ENCODE measurements at regions not wholly inside any gene's neighbourhood (a gene's known extent, or its start where the extent isn't known, plus 50 kb on each side); places are given as distances from the start of the nearest gene placed in this dataset.

- Mint-ChIP-seq H3K27ac (no peak overlapping the region), H3K27me3 (no peaks in the 10 kb centered on the region), H3K4me3 (no peak overlapping the region), H3K4me1 (no peaks in the 10 kb centered on the region), H3K9me3 (peaks cover 3% of the 10 kb centered on the region), H3K36me3 (ENCODE audit: low read depth) (no peaks in the 10 kb centered on the region)
- ChIA-PET CTCF (no interaction called here), POLR2A (no interaction called here)
- no peak for DNase-seq
Measured at GRCh38 chr6:81643156-81643555, 109.3 kb downstream of the TENT5A start.

- Mint-ChIP-seq H3K4me3 (no peak overlapping the region), H3K36me3 (ENCODE audit: low read depth) (no peaks in the 10 kb centered on the region), H3K9me3 (peaks cover 3% of the 10 kb centered on the region), H3K4me1 (no peaks in the 10 kb centered on the region), H3K27ac (no peak overlapping the region), H3K27me3 (no peaks in the 10 kb centered on the region)
- ChIA-PET POLR2A (no interaction called here), CTCF (no interaction called here)
- no peak for DNase-seq
Measured at GRCh38 chr6:81640891-81641290, 111.6 kb downstream of the TENT5A start.

- H3K4me3 Mint-ChIP-seq = no peak overlapping the region
- ChIA-PET POLR2A (no interaction called here), CTCF (no interaction called here)
- no peaks in the 10 kb centered on the region for H3K27me3 Mint-ChIP-seq
- H3K4me1 Mint-ChIP-seq = no peaks in the 10 kb centered on the region
- no peaks in the 10 kb centered on the region for H3K36me3 Mint-ChIP-seq (ENCODE audit: low read depth)
- peaks cover 3% of the 10 kb centered on the region for H3K9me3 Mint-ChIP-seq
- no peak overlapping the region for H3K27ac Mint-ChIP-seq
- no peak for DNase-seq
Measured at GRCh38 chr6:81640126-81640525, 112.4 kb downstream of the TENT5A start.

GRCh38 chr6:81638366-81638765 lies 114.1 kb downstream of the TENT5A start:
- Mint-ChIP-seq H3K4me1 (no peaks in the 10 kb centered on the region), H3K9me3 (peaks cover 3% of the 10 kb centered on the region), H3K27ac (no peak overlapping the region), H3K27me3 (no peaks in the 10 kb centered on the region), H3K36me3 (ENCODE audit: low read depth) (no peaks in the 10 kb centered on the region), H3K4me3 (no peak overlapping the region)
- CTCF ChIA-PET = no interaction called here
- no peak for DNase-seq
- POLR2A ChIA-PET = no interaction called here

- Mint-ChIP-seq H3K36me3 (ENCODE audit: low read depth) (no peaks in the 10 kb centered on the region), H3K27ac (no peak overlapping the region), H3K4me3 (no peak overlapping the region), H3K9me3 (no peaks in the 10 kb centered on the region), H3K27me3 (no peaks in the 10 kb centered on the region), H3K4me1 (no peaks in the 10 kb centered on the region)
- POLR2A ChIA-PET = no interaction called here
- no peak for DNase-seq
- CTCF ChIA-PET = no interaction called here
Measured at GRCh38 chr6:81636930-81637568, 115.4 kb downstream of the TENT5A start.

- H3K9me3 Mint-ChIP-seq = peaks cover 10% of the 10 kb centered on the region
Measured at GRCh38 chr6:81634155-81634880, 118.2 kb downstream of the TENT5A start.

GRCh38 chr6:81633391-81633790 lies 119.1 kb downstream of the TENT5A start:
- Mint-ChIP-seq H3K4me3 (no peak overlapping the region), H3K27ac (no peak overlapping the region), H3K4me1 (no peaks in the 10 kb centered on the region), H3K27me3 (no peaks in the 10 kb centered on the region), H3K36me3 (ENCODE audit: low read depth) (no peaks in the 10 kb centered on the region), H3K9me3 (peaks cover 10% of the 10 kb centered on the region)
- ChIA-PET POLR2A (no interaction called here), CTCF (no interaction called here)
- DNase-seq = no peak

More at GRCh38 chr6:81634155-81634880, 118.2 kb downstream of the TENT5A start:
- H3K36me3 Mint-ChIP-seq (ENCODE audit: low read depth) = no peaks in the 10 kb centered on the region
- no peaks in the 10 kb centered on the region for H3K27me3 Mint-ChIP-seq
- H3K4me1 Mint-ChIP-seq = no peaks in the 10 kb centered on the region
- POLR2A ChIA-PET = no interaction called here
- no peak overlapping the region for H3K27ac Mint-ChIP-seq
- no peak for DNase-seq
- no peak overlapping the region for H3K4me3 Mint-ChIP-seq
- CTCF ChIA-PET = no interaction called here

- no peak overlapping the region for H3K4me3 Mint-ChIP-seq
- H3K27me3 Mint-ChIP-seq = no peaks in the 10 kb centered on the region
- H3K36me3 Mint-ChIP-seq (ENCODE audit: low read depth) = no peaks in the 10 kb centered on the region
- no peak overlapping the region for H3K27ac Mint-ChIP-seq
- H3K9me3 Mint-ChIP-seq = peaks cover 10% of the 10 kb centered on the region
- POLR2A ChIA-PET = no interaction called here
- DNase-seq = no peak
- CTCF ChIA-PET = interaction anchor here (0.5 kb wide), 1 partner anchor 37 kb away, joined by 5 read pairs; no protein-coding TSS in a partner anchor
- H3K4me1 Mint-ChIP-seq = no peaks in the 10 kb centered on the region
Measured at GRCh38 chr6:81630719-81631118, 121.8 kb downstream of the TENT5A start.

- H3K27me3 Mint-ChIP-seq = no peaks in the 10 kb centered on the region
- H3K4me3 Mint-ChIP-seq = no peak overlapping the region
- ChIA-PET POLR2A (no interaction called here), CTCF (interaction anchor here (1.1 kb wide), 1 partner anchor 992 kb away, joined by 3 read pairs; no protein-coding TSS in a partner anchor)
- DNase-seq = no peak
- H3K27ac Mint-ChIP-seq = no peak overlapping the region
- no peaks in the 10 kb centered on the region for H3K9me3 Mint-ChIP-seq
- no peaks in the 10 kb centered on the region for H3K4me1 Mint-ChIP-seq
- H3K36me3 Mint-ChIP-seq (ENCODE audit: low read depth) = no peaks in the 10 kb centered on the region
Measured at GRCh38 chr6:81625216-81625615, 127.3 kb downstream of the TENT5A start.

- DNase-seq = no peak
- Mint-ChIP-seq H3K27ac (no peak overlapping the region), H3K9me3 (no peaks in the 10 kb centered on the region), H3K4me1 (no peaks in the 10 kb centered on the region), H3K4me3 (no peak overlapping the region), H3K36me3 (ENCODE audit: low read depth) (no peaks in the 10 kb centered on the region), H3K27me3 (no peaks in the 10 kb centered on the region)
- ChIA-PET POLR2A (no interaction called here), CTCF (no interaction called here)
Measured at GRCh38 chr6:81624453-81624852, 128.0 kb downstream of the TENT5A start.

- H3K27ac Mint-ChIP-seq = no peak overlapping the region
- H3K27me3 Mint-ChIP-seq = no peaks in the 10 kb centered on the region
- DNase-seq = no peak
- POLR2A ChIA-PET = no interaction called here
- CTCF ChIA-PET = no interaction called here
- H3K4me3 Mint-ChIP-seq = no peak overlapping the region
- H3K9me3 Mint-ChIP-seq = no peaks in the 10 kb centered on the region
- no peaks in the 10 kb centered on the region for H3K4me1 Mint-ChIP-seq
- H3K36me3 Mint-ChIP-seq (ENCODE audit: low read depth) = no peaks in the 10 kb centered on the region
Measured at GRCh38 chr6:81623106-81623759, 129.2 kb downstream of the TENT5A start.

GRCh38 chr6:81621816-81622395 lies 130.6 kb downstream of the TENT5A start:
- Mint-ChIP-seq H3K9me3 (no peaks in the 10 kb centered on the region), H3K4me1 (no peaks in the 10 kb centered on the region), H3K27ac (no peak overlapping the region), H3K36me3 (ENCODE audit: low read depth) (no peaks in the 10 kb centered on the region), H3K4me3 (no peak overlapping the region), H3K27me3 (no peaks in the 10 kb centered on the region)
- ChIA-PET CTCF (no interaction called here), POLR2A (no interaction called here)
- DNase-seq = no peak

- POLR2A ChIA-PET = no interaction called here
- H3K36me3 Mint-ChIP-seq (ENCODE audit: low read depth) = no peaks in the 10 kb centered on the region
- H3K9me3 Mint-ChIP-seq = no peaks in the 10 kb centered on the region
- no peaks in the 10 kb centered on the region for H3K4me1 Mint-ChIP-seq
- H3K4me3 Mint-ChIP-seq = no peak overlapping the region
- CTCF ChIA-PET = no interaction called here
- no peaks in the 10 kb centered on the region for H3K27me3 Mint-ChIP-seq
- H3K27ac Mint-ChIP-seq = no peak overlapping the region
- no peak for DNase-seq
Measured at GRCh38 chr6:81614292-81614691, 138.2 kb downstream of the TENT5A start.
